Astrocyte (in vitro differentiated cells and primary cell): ENCODE measurements at regions not wholly inside any gene's neighbourhood (a gene's known extent, or its start where the extent isn't known, plus 50 kb on each side); places are given as distances from the start of the nearest gene placed in this dataset.

Source experiments
- DNase-seq: peaks from one replicate; pipeline ENCODE4 v3.0.0-alpha.2; 2010; ENCODE audit warnings: low read depth
- FAIRE-seq: peaks from 2 replicates; lab custom pipeline; 2011; peaks lifted over from hg19 to GRCh38; lab: Jason Lieb, UNC
- H2AFZ ChIP-seq: 2 replicates; pipeline ENCODE4 v1.6.0; 2012; ENCODE audit warnings: low read depth, low read length, inconsistent platforms
- H3K27ac ChIP-seq: 2 replicates; pipeline ENCODE4 v1.5.1; 2011; ENCODE audit warnings: low read depth, low read length, inconsistent platforms
- H3K27me3 ChIP-seq: 2 replicates; pipeline ENCODE4 v1.6.0; 2011; ENCODE audit warnings: low read length, inconsistent platforms; ENCODE audit not compliant: insufficient read depth
- H3K36me3 ChIP-seq: 2 replicates; pipeline ENCODE4 v1.5.1; 2011; ENCODE audit warnings: low read length, inconsistent platforms; ENCODE audit not compliant: insufficient read depth
- H3K4me1 ChIP-seq: 2 replicates; pipeline ENCODE4 v1.5.1; 2011; ENCODE audit warnings: low read length, inconsistent platforms; ENCODE audit not compliant: insufficient read depth
- H3K4me2 ChIP-seq: 2 replicates; pipeline ENCODE4 v1.6.0; 2012; ENCODE audit warnings: low read length, inconsistent platforms
- H3K4me3 ChIP-seq: 2 replicates; pipeline ENCODE4 v1.5.1; 2011; ENCODE audit warnings: low read depth, mild to moderate bottlenecking, low read length, inconsistent platforms; ENCODE audit not compliant: insufficient read depth
- H3K79me2 ChIP-seq: 2 replicates; pipeline ENCODE4 v1.6.0; 2012; ENCODE audit warnings: mild to moderate bottlenecking, low read length, inconsistent platforms; ENCODE audit not compliant: insufficient read depth
- H3K9ac ChIP-seq: 2 replicates; pipeline ENCODE4 v1.6.0; 2012; ENCODE audit warnings: mild to moderate bottlenecking, low read length, inconsistent platforms
- H3K9me3 ChIP-seq: 2 replicates; pipeline ENCODE4 v1.5.1; 2012; ENCODE audit warnings: low read depth, mild to moderate bottlenecking, low read length, inconsistent platforms; ENCODE audit not compliant: insufficient read depth
- H4K20me1 ChIP-seq: 2 replicates; pipeline ENCODE4 v1.6.0; 2012; ENCODE audit warnings: low read length, inconsistent platforms; ENCODE audit not compliant: insufficient read depth
- H3K27ac Mint-ChIP-seq: one replicate; pipeline ENCODE4 v1.8.0; 2021; ENCODE audit warnings: mild to moderate bottlenecking, mixed read lengths; ENCODE audit not compliant: unreplicated experiment
- H3K27me3 Mint-ChIP-seq: one replicate; pipeline ENCODE4 v1.8.0; 2021; ENCODE audit warnings: low read depth, mixed read lengths; ENCODE audit not compliant: unreplicated experiment
- H3K36me3 Mint-ChIP-seq: one replicate; pipeline ENCODE4 v1.8.0; 2021; ENCODE audit warnings: low read depth, mixed read lengths; ENCODE audit not compliant: unreplicated experiment
- H3K4me1 Mint-ChIP-seq: one replicate; pipeline ENCODE4 v1.8.0; 2021; ENCODE audit warnings: low read depth, mixed read lengths; ENCODE audit not compliant: unreplicated experiment
- H3K4me3 Mint-ChIP-seq: one replicate; pipeline ENCODE4 v1.8.0; 2021; ENCODE audit warnings: mild to moderate bottlenecking, moderate library complexity, mixed read lengths; ENCODE audit not compliant: unreplicated experiment
- H3K9me3 Mint-ChIP-seq: one replicate; pipeline ENCODE4 v1.8.0; 2021; ENCODE audit warnings: mild to moderate bottlenecking, mixed read lengths; ENCODE audit not compliant: unreplicated experiment
- CTCF ChIP-seq: IDR thresholded peaks from 2 replicates; pipeline ENCODE4 v1.5.1; 2011; ENCODE audit warnings: low read depth, mild to moderate bottlenecking, inconsistent platforms, low read length, moderate library complexity; ENCODE audit not compliant: insufficient read depth
- EZH2 ChIP-seq: IDR thresholded peaks from 2 replicates; pipeline ENCODE4 v1.6.1; 2012; ENCODE audit warnings: mild to moderate bottlenecking, low read length, inconsistent platforms; ENCODE audit not compliant: insufficient read depth

GRCh38 chr2:187994464-187995331, 297.0 kb upstream of the GULP1 start:
- Histone ChIP-seq H2AFZ (no peak overlapping the region), H3K4me3 (no peak overlapping the region), H3K36me3 (no peaks in the 10 kb centered on the region), H4K20me1 (no peaks in the 10 kb centered on the region), H3K27ac (no peak overlapping the region), H3K27me3 (no peaks in the 10 kb centered on the region), H3K79me2 (no peaks in the 10 kb centered on the region), H3K9ac (no peak overlapping the region), H3K4me1 (no peaks in the 10 kb centered on the region), H3K4me2 (no peak overlapping the region), H3K9me3 (no peaks in the 10 kb centered on the region)
- Mint-ChIP-seq H3K4me3 (no peak overlapping the region), H3K9me3 (no peaks in the 10 kb centered on the region), H3K27ac (no peak overlapping the region), H3K36me3 (peaks cover 1% of the 10 kb centered on the region), H3K4me1 (peaks cover 22% of the 10 kb centered on the region), H3K27me3 (peaks cover 2% of the 10 kb centered on the region)
- TF ChIP-seq EZH2 (no peak), CTCF (no peak)
- no peak for FAIRE-seq
- DNase-seq = peak; percentile 10

- no peaks in the 10 kb centered on the region for H4K20me1 ChIP-seq
- Mint-ChIP-seq H3K4me3 (no peak overlapping the region), H3K9me3 (no peaks in the 10 kb centered on the region), H3K36me3 (peaks cover 1% of the 10 kb centered on the region), H3K4me1 (peaks cover 15% of the 10 kb centered on the region), H3K27me3 (peaks cover 2% of the 10 kb centered on the region), H3K27ac (no peak overlapping the region)
- H3K79me2 ChIP-seq = no peaks in the 10 kb centered on the region
- H3K4me3 ChIP-seq = no peak overlapping the region
- FAIRE-seq (no peak), DNase-seq (no peak)
- no peaks in the 10 kb centered on the region for H3K4me1 ChIP-seq
- no peak overlapping the region for H3K4me2 ChIP-seq
- H2AFZ ChIP-seq = peak overlapping the region; percentile 6
- H3K36me3 ChIP-seq = no peaks in the 10 kb centered on the region
- H3K27me3 ChIP-seq = no peaks in the 10 kb centered on the region
- no peaks in the 10 kb centered on the region for H3K9me3 ChIP-seq
- no peak for TF ChIP-seq EZH2
- TF ChIP-seq CTCF = no peak
- no peak overlapping the region for H3K27ac ChIP-seq
- H3K9ac ChIP-seq = no peak overlapping the region
Measured at GRCh38 chr2:187995556-187995955, 296.1 kb upstream of the GULP1 start.

GRCh38 chr2:187996630-187997029, 295.0 kb upstream of the GULP1 start:
- Histone ChIP-seq H3K4me3 (no peak overlapping the region), H3K9ac (no peak overlapping the region), H3K4me1 (no peaks in the 10 kb centered on the region), H3K27ac (no peak overlapping the region), H3K79me2 (no peaks in the 10 kb centered on the region), H3K36me3 (no peaks in the 10 kb centered on the region), H3K27me3 (no peaks in the 10 kb centered on the region), H3K4me2 (no peak overlapping the region), H3K9me3 (no peaks in the 10 kb centered on the region), H4K20me1 (no peaks in the 10 kb centered on the region), H2AFZ (no peak overlapping the region)
- FAIRE-seq = no peak
- Mint-ChIP-seq H3K4me1 (peaks cover 15% of the 10 kb centered on the region), H3K36me3 (peaks cover 1% of the 10 kb centered on the region), H3K27me3 (peaks cover 2% of the 10 kb centered on the region), H3K27ac (no peak overlapping the region), H3K4me3 (no peak overlapping the region), H3K9me3 (no peaks in the 10 kb centered on the region)
- DNase-seq = no peak
- TF ChIP-seq EZH2 (no peak), CTCF (no peak)
